HEK293 (cell line): ENCODE measurements at regions not wholly inside any gene's neighbourhood (a gene's known extent, or its start where the extent isn't known, plus 50 kb on each side); places are given as distances from the start of the nearest gene placed in this dataset.

Source experiments
- CTCF ChIA-PET: fragments of 350-600 bp; formaldehyde crosslinking; extraction: SDS; loops from one replicate; lab custom pipeline; 2021; ENCODE audit warnings: antibody characterized with exemption; lab: Yijun Ruan, JAX
- POLR2A ChIA-PET: fragments of 300-600 bp; formaldehyde crosslinking; extraction: SDS; loops from one replicate; lab custom pipeline; 2020; ENCODE audit warnings: antibody characterized with exemption, inconsistent platforms; lab: Yijun Ruan, JAX
- H3K27ac ChIP-seq: fragments of 200-500 bp; sonication (Bioruptor generic); 2 replicates; pipeline ENCODE4 v1.5.1; 2014; ENCODE audit warnings: low read depth, low read length, control low read depth, inconsistent platforms; ENCODE audit errors: extremely low read depth
- H3K36me3 ChIP-seq, 2 experiments: fragments of 200-500 bp in 1 of 2; sonication (Bioruptor generic) in 1 of 2; 1 replicate in 1 of 2; 2 replicates in 1 of 2; pipeline ENCODE4 v1.5.1; 2014 to 2017; ENCODE audit warnings: inconsistent platforms in 2 of 2, low read length in 2 of 2; ENCODE audit not compliant: control insufficient read depth in 2 of 2, insufficient read depth in 1 of 2
- H3K4me1 ChIP-seq: fragments of 200-500 bp; sonication (Bioruptor generic); 2 replicates; pipeline ENCODE4 v1.5.1; 2014; ENCODE audit warnings: mild to moderate bottlenecking, low read length, inconsistent platforms; ENCODE audit not compliant: control insufficient read depth, insufficient read depth
- H3K4me3 ChIP-seq: 2 replicates; pipeline ENCODE4 v1.5.1; 2011; ENCODE audit warnings: low read depth, mild to moderate bottlenecking, control low read depth, low read length, moderate library complexity
- H3K9me3 ChIP-seq: fragments of 200-500 bp; sonication (Bioruptor generic); 2 replicates; pipeline ENCODE4 v1.5.1; 2014; ENCODE audit warnings: low read depth, low read length, inconsistent platforms; ENCODE audit not compliant: control insufficient read depth, insufficient read depth
- FEZF1 ChIP-seq: fragments of 450-650 bp; formaldehyde crosslinking; IDR thresholded peaks from 2 replicates; pipeline ENCODE4 v1.5.1; 2016; ENCODE audit warnings: missing biosample characterization, missing genetic modification characterization
- GLIS1 ChIP-seq: fragments of 450-650 bp; formaldehyde crosslinking; IDR thresholded peaks from 2 replicates; pipeline ENCODE4 v1.5.1; 2016; ENCODE audit warnings: missing biosample characterization, missing genetic modification characterization
- IKZF3 ChIP-seq: fragments of 450-650 bp; IDR thresholded peaks from 2 replicates; pipeline ENCODE4 v1.5.0; 2018; ENCODE audit warnings: missing biosample characterization, mild to moderate bottlenecking, missing genetic modification characterization, moderate library complexity
- KLF1 ChIP-seq: fragments of 450-650 bp; formaldehyde crosslinking; IDR thresholded peaks from 2 replicates; pipeline ENCODE4 v1.5.1; 2016; ENCODE audit warnings: missing biosample characterization, missing genetic modification characterization
- SALL2 ChIP-seq: fragments of 450-650 bp; formaldehyde crosslinking; IDR thresholded peaks from 2 replicates; pipeline ENCODE4 v1.5.0; 2017; ENCODE audit warnings: missing biosample characterization, mild to moderate bottlenecking, missing genetic modification characterization, borderline replicate concordance
- SCRT1 ChIP-seq: fragments of 450-650 bp; formaldehyde crosslinking; IDR thresholded peaks from 2 replicates; pipeline ENCODE4 v1.5.1; 2016; ENCODE audit warnings: missing biosample characterization, missing genetic modification characterization, borderline replicate concordance
- SP7 ChIP-seq: fragments of 450-650 bp; formaldehyde crosslinking; IDR thresholded peaks from 2 replicates; pipeline ENCODE4 v1.5.1; 2016; ENCODE audit warnings: missing biosample characterization, missing genetic modification characterization
- YY2 ChIP-seq: fragments of 450-650 bp; formaldehyde crosslinking; IDR thresholded peaks from 2 replicates; pipeline ENCODE4 v1.5.1; 2016; ENCODE audit warnings: missing biosample characterization, missing genetic modification characterization
- ZBTB21 ChIP-seq: fragments of 450-650 bp; formaldehyde crosslinking; IDR thresholded peaks from 2 replicates; pipeline ENCODE4 v1.5.1; 2017; ENCODE audit warnings: missing biosample characterization, missing genetic modification characterization
- ZIC2 ChIP-seq: fragments of 450-650 bp; formaldehyde crosslinking; IDR thresholded peaks from 2 replicates; pipeline ENCODE4 v1.5.1; 2016; ENCODE audit warnings: missing biosample characterization, missing genetic modification characterization
- ZNF112 ChIP-seq: fragments of 450-650 bp; formaldehyde crosslinking; IDR thresholded peaks from 2 replicates; pipeline ENCODE4 v1.5.0; 2017; ENCODE audit warnings: missing biosample characterization, missing genetic modification characterization
- ZNF2 ChIP-seq: fragments of 450-650 bp; formaldehyde crosslinking; IDR thresholded peaks from 2 replicates; pipeline ENCODE4 v1.5.1; 2016; ENCODE audit warnings: missing biosample characterization, missing genetic modification characterization
- ZNF239 ChIP-seq: fragments of 450-650 bp; formaldehyde crosslinking; IDR thresholded peaks from 2 replicates; pipeline ENCODE4 v1.5.1; 2016; ENCODE audit warnings: missing biosample characterization, missing genetic modification characterization
- ZNF324 ChIP-seq: fragments of 450-650 bp; formaldehyde crosslinking; IDR thresholded peaks from 2 replicates; pipeline ENCODE4 v1.5.1; 2016; ENCODE audit warnings: missing biosample characterization, missing genetic modification characterization
- ZNF354C ChIP-seq: fragments of 450-650 bp; formaldehyde crosslinking; IDR thresholded peaks from 2 replicates; pipeline ENCODE4 v1.5.1; 2016; ENCODE audit warnings: missing biosample characterization, missing genetic modification characterization, low read depth, borderline replicate concordance
- ZNF37A ChIP-seq: fragments of 450-650 bp; IDR thresholded peaks from 2 replicates; pipeline ENCODE4 v1.5.1; 2018; ENCODE audit warnings: missing biosample characterization, missing genetic modification characterization
- ZNF600 ChIP-seq: fragments of 450-650 bp; formaldehyde crosslinking; IDR thresholded peaks from 2 replicates; pipeline ENCODE4 v1.5.1; 2016; ENCODE audit warnings: missing biosample characterization, missing genetic modification characterization
- ZNF660 ChIP-seq: fragments of 450-650 bp; IDR thresholded peaks from 2 replicates; pipeline ENCODE4 v1.5.1; 2018; ENCODE audit warnings: missing biosample characterization, mild to moderate bottlenecking, missing genetic modification characterization
- ZNF830 ChIP-seq: fragments of 450-650 bp; IDR thresholded peaks from 2 replicates; pipeline ENCODE4 v1.5.0; 2018; ENCODE audit warnings: missing biosample characterization, missing genetic modification characterization, low read depth, mild to moderate bottlenecking, moderate library complexity
- ZNF837 ChIP-seq: fragments of 450-650 bp; formaldehyde crosslinking; IDR thresholded peaks from 2 replicates; pipeline ENCODE4 v1.5.1; 2016; ENCODE audit warnings: missing biosample characterization, missing genetic modification characterization
- TF ChIP-seq, protein P1 (sequence below): fragments of 450-650 bp; formaldehyde crosslinking; IDR thresholded peaks from 2 replicates; pipeline ENCODE4 v1.5.1; 2016; ENCODE audit warnings: missing biosample characterization, missing genetic modification characterization
- TF ChIP-seq, protein P2 (sequence below): fragments of 450-650 bp; formaldehyde crosslinking; IDR thresholded peaks from 2 replicates; pipeline ENCODE4 v1.5.1; 2016; ENCODE audit warnings: missing biosample characterization, missing genetic modification characterization
- TF ChIP-seq, protein P3 (sequence below): fragments of 450-650 bp; formaldehyde crosslinking; IDR thresholded peaks from 2 replicates; pipeline ENCODE4 v1.5.1; 2016; ENCODE audit warnings: missing biosample characterization, missing genetic modification characterization
- TF ChIP-seq, protein P4 (sequence below): fragments of 450-650 bp; formaldehyde crosslinking; optimal IDR thresholded peaks from 2 replicates; pipeline ENCODE3; 2016; ENCODE audit warnings: missing biosample characterization, mild to moderate bottlenecking, missing genetic modification characterization

DNA sequence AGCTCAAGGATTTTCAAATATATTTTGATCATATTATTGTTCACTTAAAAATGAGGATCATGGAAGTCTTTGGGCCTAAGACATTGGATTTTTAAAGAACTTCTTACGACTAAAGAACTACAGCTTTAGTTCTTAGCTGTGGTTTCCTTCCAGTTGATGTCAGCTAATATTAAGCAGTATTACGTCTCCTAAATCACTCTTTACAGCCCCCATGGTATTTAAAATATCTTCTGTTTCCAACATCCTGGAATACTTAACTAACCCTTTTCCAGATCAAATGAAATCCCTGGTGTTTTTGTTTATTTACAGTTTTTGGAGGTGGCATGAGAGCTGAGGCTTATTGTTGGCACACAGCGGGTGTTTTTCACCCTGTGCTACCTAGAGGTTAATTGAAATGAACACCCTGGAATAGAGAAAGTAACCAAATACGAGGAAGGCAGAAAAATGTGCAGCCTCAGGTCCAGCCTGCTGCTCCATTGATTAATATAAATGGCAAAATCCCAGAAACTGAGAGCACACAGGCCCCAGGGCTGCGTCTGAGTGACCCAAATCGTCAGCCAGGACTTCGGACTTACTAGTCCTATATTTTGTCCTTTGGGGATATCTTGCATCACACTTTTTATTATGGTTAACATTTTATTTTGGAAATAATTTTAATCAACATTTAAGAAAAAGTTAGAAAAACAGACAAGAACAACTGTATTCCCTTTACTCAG is 52.3 kb upstream of the ICE1 start:
- Histone ChIP-seq H3K4me3 (no peak overlapping the region), H3K9me3 (no peaks in the 10 kb centered on the region), H3K36me3 (no peaks in the 10 kb centered on the region), H3K4me1 (peaks cover 6% of the 10 kb centered on the region), H3K27ac (no peak overlapping the region)
- CTCF ChIA-PET = interaction anchor here (0.6 to 0.7 kb wide), 4 partner anchors 12 to 460 kb away, joined by 3 read pairs; no protein-coding TSS in a partner anchor
- TF ChIP-seq FEZF1 (tag by site-specific recombination) (0 out of 2 replicates have a peak, but pooled peaks have one; percentile 22), ZNF2 (tag by site-specific recombination) (no peak), ZIC2 (tag by site-specific recombination) (peak; percentile 38; the same call in 1 of the 2 replicates)
- POLR2A ChIA-PET = no interaction called here

DNA sequence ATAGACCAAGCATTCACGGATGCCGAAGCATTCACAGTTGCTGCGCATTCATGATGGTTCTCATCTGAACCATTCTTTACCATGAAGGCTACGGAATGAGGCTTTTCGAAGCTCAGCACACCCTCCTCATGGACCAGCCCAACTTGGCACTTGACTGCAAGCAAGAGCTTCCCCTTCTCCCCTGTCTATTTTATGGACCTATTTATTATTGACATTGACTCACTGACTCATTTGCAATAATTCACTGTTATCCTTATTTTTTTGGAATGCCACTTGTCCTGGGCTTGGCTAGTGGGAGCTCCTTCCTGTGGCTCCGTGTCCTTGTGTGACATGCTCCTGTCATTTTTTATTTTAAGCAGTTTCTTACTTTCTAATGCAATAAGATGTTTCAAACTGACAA is 51.5 kb upstream of the ICE1 start:
- H3K9me3 ChIP-seq = no peaks in the 10 kb centered on the region
- no peaks in the 10 kb centered on the region for H3K36me3 ChIP-seq
- ChIA-PET CTCF (interaction anchor here (0.7 to 0.8 kb wide), 2 partner anchors 14 to 231 kb away, joined by 3 to 4 read pairs; partner anchors contain the start of gene ADAMTS16), POLR2A (interaction anchor here (0.7 kb wide), 1 partner anchor 266 kb away, joined by 4 read pairs; no protein-coding TSS in a partner anchor)
- no peak overlapping the region for H3K4me3 ChIP-seq
- H3K27ac ChIP-seq = no peak overlapping the region
- peaks cover 6% of the 10 kb centered on the region for H3K4me1 ChIP-seq
- TF ChIP-seq ZNF600 (tag by site-specific recombination) = 0 out of 2 replicates have a peak, but pooled peaks have one; percentile 12
- TF ChIP-seq, protein P1, sequence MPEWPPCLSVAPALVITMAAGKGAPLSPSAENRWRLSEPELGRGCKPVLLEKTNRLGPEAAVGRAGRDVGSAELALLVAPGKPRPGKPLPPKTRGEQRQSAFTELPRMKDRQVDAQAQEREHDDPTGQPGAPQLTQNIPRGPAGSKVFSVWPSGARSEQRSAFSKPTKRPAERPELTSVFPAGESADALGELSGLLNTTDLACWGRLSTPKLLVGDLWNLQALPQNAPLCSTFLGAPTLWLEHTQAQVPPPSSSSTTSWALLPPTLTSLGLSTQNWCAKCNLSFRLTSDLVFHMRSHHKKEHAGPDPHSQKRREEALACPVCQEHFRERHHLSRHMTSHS (tag by site-specific recombination) = no peak

DNA sequence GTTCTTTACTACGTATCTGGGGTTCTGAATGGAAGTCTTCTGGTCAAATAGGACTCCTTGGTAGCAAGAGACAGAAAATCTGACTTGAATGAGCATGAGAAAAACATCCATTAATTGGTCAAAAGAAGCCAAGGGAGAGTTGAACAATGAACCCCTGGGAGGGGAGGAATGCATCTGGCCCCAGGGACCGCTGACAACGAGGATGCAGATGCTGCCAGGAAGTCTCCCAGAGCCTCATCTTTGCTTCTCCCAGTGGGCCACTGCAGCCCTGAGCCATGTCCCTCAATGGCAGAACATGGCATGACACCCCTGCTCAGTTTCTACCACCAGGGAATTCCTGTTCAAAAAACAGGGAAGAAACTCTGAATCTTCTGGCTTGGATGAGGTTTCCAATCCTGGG is 50.5 kb upstream of the ICE1 start:
- Histone ChIP-seq H3K4me3 (no peak overlapping the region), H3K9me3 (no peaks in the 10 kb centered on the region), H3K36me3 (no peaks in the 10 kb centered on the region), H3K4me1 (peaks cover 6% of the 10 kb centered on the region), H3K27ac (no peak overlapping the region)
- CTCF ChIA-PET = no interaction called here
- POLR2A ChIA-PET = no interaction called here
- TF ChIP-seq IKZF3 (tag by site-specific recombination) (no peak), SALL2 (tag by site-specific recombination) (no peak), ZNF354C (tag by site-specific recombination) (no peak), ZNF324 (no peak), ZNF660 (tag by site-specific recombination) (no peak), ZNF830 (no peak), ZNF239 (tag by site-specific recombination) (no peak), SCRT1 (tag by site-specific recombination) (no peak), ZNF837 (no peak), YY2 (no peak), ZNF37A (tag by site-specific recombination) (no peak), ZBTB21 (tag by site-specific recombination) (no peak), GLIS1 (no peak), KLF1 (tag by site-specific recombination) (no peak), ZNF112 (no peak), SP7 (tag by site-specific recombination) (no peak)
- TF ChIP-seq, protein P2, sequence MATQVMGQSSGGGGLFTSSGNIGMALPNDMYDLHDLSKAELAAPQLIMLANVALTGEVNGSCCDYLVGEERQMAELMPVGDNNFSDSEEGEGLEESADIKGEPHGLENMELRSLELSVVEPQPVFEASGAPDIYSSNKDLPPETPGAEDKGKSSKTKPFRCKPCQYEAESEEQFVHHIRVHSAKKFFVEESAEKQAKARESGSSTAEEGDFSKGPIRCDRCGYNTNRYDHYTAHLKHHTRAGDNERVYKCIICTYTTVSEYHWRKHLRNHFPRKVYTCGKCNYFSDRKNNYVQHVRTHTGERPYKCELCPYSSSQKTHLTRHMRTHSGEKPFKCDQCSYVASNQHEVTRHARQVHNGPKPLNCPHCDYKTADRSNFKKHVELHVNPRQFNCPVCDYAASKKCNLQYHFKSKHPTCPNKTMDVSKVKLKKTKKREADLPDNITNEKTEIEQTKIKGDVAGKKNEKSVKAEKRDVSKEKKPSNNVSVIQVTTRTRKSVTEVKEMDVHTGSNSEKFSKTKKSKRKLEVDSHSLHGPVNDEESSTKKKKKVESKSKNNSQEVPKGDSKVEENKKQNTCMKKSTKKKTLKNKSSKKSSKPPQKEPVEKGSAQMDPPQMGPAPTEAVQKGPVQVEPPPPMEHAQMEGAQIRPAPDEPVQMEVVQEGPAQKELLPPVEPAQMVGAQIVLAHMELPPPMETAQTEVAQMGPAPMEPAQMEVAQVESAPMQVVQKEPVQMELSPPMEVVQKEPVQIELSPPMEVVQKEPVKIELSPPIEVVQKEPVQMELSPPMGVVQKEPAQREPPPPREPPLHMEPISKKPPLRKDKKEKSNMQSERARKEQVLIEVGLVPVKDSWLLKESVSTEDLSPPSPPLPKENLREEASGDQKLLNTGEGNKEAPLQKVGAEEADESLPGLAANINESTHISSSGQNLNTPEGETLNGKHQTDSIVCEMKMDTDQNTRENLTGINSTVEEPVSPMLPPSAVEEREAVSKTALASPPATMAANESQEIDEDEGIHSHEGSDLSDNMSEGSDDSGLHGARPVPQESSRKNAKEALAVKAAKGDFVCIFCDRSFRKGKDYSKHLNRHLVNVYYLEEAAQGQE = no peak
- TF ChIP-seq, protein P3, sequence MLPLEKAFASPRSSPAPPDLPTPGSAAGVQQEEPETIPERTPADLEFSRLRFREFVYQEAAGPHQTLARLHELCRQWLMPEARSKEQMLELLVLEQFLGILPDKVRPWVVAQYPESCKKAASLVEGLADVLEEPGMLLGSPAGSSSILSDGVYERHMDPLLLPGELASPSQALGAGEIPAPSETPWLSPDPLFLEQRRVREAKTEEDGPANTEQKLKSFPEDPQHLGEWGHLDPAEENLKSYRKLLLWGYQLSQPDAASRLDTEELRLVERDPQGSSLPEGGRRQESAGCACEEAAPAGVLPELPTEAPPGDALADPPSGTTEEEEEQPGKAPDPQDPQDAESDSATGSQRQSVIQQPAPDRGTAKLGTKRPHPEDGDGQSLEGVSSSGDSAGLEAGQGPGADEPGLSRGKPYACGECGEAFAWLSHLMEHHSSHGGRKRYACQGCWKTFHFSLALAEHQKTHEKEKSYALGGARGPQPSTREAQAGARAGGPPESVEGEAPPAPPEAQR (tag by site-specific recombination) = no peak
- TF ChIP-seq, protein P4, sequence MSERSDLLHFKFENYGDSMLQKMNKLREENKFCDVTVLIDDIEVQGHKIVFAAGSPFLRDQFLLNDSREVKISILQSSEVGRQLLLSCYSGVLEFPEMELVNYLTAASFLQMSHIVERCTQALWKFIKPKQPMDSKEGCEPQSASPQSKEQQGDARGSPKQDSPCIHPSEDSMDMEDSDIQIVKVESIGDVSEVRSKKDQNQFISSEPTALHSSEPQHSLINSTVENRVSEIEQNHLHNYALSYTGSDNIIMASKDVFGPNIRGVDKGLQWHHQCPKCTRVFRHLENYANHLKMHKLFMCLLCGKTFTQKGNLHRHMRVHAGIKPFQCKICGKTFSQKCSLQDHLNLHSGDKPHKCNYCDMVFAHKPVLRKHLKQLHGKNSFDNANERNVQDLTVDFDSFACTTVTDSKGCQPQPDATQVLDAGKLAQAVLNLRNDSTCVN (tag by site-specific recombination) = no peak
